Loucy (cell line): ENCODE measurements at regions not wholly inside any gene's neighbourhood (a gene's known extent, or its start where the extent isn't known, plus 50 kb on each side); places are given as distances from the start of the nearest gene placed in this dataset.

Source experiments
- EZH2phosphoT487 ChIP-seq: fragments of 200-600 bp; IDR thresholded peaks from 2 replicates; pipeline ENCODE4 v1.6.1; 2018; ENCODE audit warnings: antibody characterized with exemption, mild to moderate bottlenecking, moderate library complexity, borderline replicate concordance
- TF ChIP-seq, protein P1 (sequence below): fragments of 200-600 bp; sonication (generic); conservative IDR thresholded peaks from 2 replicates; pipeline ENCODE4 v1.5.1; 2014; ENCODE audit warnings: mild to moderate bottlenecking, antibody characterized with exemption, low read length

GRCh38 chr12:13839365-13840336, 141.8 kb downstream of the GRIN2B start:
- no peak for TF ChIP-seq EZH2phosphoT487
- TF ChIP-seq, protein P1, sequence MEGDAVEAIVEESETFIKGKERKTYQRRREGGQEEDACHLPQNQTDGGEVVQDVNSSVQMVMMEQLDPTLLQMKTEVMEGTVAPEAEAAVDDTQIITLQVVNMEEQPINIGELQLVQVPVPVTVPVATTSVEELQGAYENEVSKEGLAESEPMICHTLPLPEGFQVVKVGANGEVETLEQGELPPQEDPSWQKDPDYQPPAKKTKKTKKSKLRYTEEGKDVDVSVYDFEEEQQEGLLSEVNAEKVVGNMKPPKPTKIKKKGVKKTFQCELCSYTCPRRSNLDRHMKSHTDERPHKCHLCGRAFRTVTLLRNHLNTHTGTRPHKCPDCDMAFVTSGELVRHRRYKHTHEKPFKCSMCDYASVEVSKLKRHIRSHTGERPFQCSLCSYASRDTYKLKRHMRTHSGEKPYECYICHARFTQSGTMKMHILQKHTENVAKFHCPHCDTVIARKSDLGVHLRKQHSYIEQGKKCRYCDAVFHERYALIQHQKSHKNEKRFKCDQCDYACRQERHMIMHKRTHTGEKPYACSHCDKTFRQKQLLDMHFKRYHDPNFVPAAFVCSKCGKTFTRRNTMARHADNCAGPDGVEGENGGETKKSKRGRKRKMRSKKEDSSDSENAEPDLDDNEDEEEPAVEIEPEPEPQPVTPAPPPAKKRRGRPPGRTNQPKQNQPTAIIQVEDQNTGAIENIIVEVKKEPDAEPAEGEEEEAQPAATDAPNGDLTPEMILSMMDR = no peak
